PC-3 (cell line): ENCODE measurements at regions not wholly inside any gene's neighbourhood (a gene's known extent, or its start where the extent isn't known, plus 50 kb on each side); places are given as distances from the start of the nearest gene placed in this dataset.
"Not testable (repeated sequence)": the region's sequence is repeated elsewhere in the genome, so short reads cannot be mapped to it uniquely, and the experiment has no call there.

Experiments used
- ATAC-seq: fragments of 200-7000 bp; cut with Tn5 transposase; 2 replicates; pipeline ENCODE4 v1.9.1; 2020; ENCODE audit warnings: mild to moderate bottlenecking, moderate library complexity
- BruUV-seq: library from RNA; stranded (reverse); fragments of 400-500 nt; replicated peaks from 2 replicates; lab custom pipeline; 2021; lab: Mats Ljungman, UMichigan
- CTCF ChIA-PET: fragments of 300-600 bp; sonication (Branson Sonifier 250); formaldehyde crosslinking; loops from one replicate; lab custom pipeline; 2022; ENCODE audit warnings: antibody characterized with exemption; lab: Charles Lee
- POLR2A ChIA-PET: fragments of 300-600 bp; sonication (Branson Sonifier 250); formaldehyde crosslinking; loops from one replicate; lab custom pipeline; 2022; ENCODE audit warnings: antibody characterized with exemption; ENCODE audit not compliant: unreplicated experiment; lab: Charles Lee
- DNase-seq: peaks from one replicate; pipeline ENCODE4 v3.0.0-alpha.2; 2015
- H2AFZ ChIP-seq: fragments of 300-600 bp; sonication (generic); 2 replicates; pipeline ENCODE4 v1.6.0; 2016; ENCODE audit warnings: antibody characterized with exemption, low read length
- H3F3A ChIP-seq: fragments of 300-600 bp; sonication (generic); one replicate; pipeline ENCODE4 v1.6.0; 2017; ENCODE audit warnings: antibody characterized with exemption, low read length, control low read depth, mild to moderate bottlenecking; ENCODE audit not compliant: unreplicated experiment
- H3K27ac ChIP-seq: fragments of 300-600 bp; sonication (generic); 2 replicates; pipeline ENCODE4 v1.5.1; 2016; ENCODE audit warnings: mild to moderate bottlenecking, low read length
- H3K27me3 ChIP-seq: fragments of 300-600 bp; sonication (generic); 2 replicates; pipeline ENCODE4 v1.6.1; 2016; ENCODE audit warnings: low read length, mixed read lengths
- H3K36me3 ChIP-seq: fragments of 300-600 bp; sonication (generic); 2 replicates; pipeline ENCODE4 v1.6.1; 2016; ENCODE audit warnings: low read depth, mixed run types, low read length, mixed read lengths
- H3K4me1 ChIP-seq: fragments of 300-600 bp; sonication (generic); 2 replicates; pipeline ENCODE4 v1.5.1; 2016; ENCODE audit warnings: low read length; ENCODE audit not compliant: insufficient read depth
- H3K4me2 ChIP-seq: fragments of 300-600 bp; sonication (generic); 2 replicates; pipeline ENCODE4 v1.6.0; 2016; ENCODE audit warnings: low read length
- H3K4me3 ChIP-seq: fragments of 300-600 bp; sonication (generic); 2 replicates; pipeline ENCODE4 v1.5.1; 2016; ENCODE audit warnings: mild to moderate bottlenecking, low read length, mixed read lengths
- H3K79me2 ChIP-seq: fragments of 300-600 bp; sonication (generic); 2 replicates; pipeline ENCODE4 v1.6.1; 2017; ENCODE audit warnings: low read length, mixed read lengths
- H3K9ac ChIP-seq: fragments of 300-600 bp; sonication (generic); 2 replicates; pipeline ENCODE4 v1.6.0; 2016; ENCODE audit warnings: mild to moderate bottlenecking, low read length
- H3K9me2 ChIP-seq: fragments of 300-600 bp; sonication (generic); replicated peaks from 2 replicates; pipeline ENCODE4 v1.6.1; 2016; ENCODE audit warnings: mixed run types, low read length, mixed read lengths
- H3K9me3 ChIP-seq: fragments of 300-600 bp; sonication (generic); 2 replicates; pipeline ENCODE4 v1.6.1; 2016; ENCODE audit warnings: low read length, mixed read lengths
- H4K20me1 ChIP-seq: fragments of 300-600 bp; sonication (generic); 2 replicates; pipeline ENCODE4 v1.6.1; 2016; ENCODE audit warnings: low read length, mixed read lengths
- CTCF ChIP-seq: fragments of 300-600 bp; sonication (generic); conservative IDR thresholded peaks from 2 replicates; pipeline ENCODE4 v1.5.1; 2017; ENCODE audit warnings: antibody characterized with exemption, low read depth, mild to moderate bottlenecking, low read length
- EZH2 ChIP-seq: fragments of 300-600 bp; sonication (generic); IDR thresholded peaks from one replicate; pipeline ENCODE4 v1.6.1; 2017; ENCODE audit warnings: antibody characterized with exemption, mild to moderate bottlenecking, low read length; ENCODE audit not compliant: unreplicated experiment
- EZH2phosphoT487 ChIP-seq: fragments of 300-600 bp; sonication (generic); IDR thresholded peaks from 2 replicates; pipeline ENCODE4 v1.6.1; 2018; ENCODE audit warnings: mild to moderate bottlenecking, antibody characterized with exemption, low read length, borderline replicate concordance
- intact Hi-C: fragments of 100-400 bp; cut with micrococcal nuclease; formaldehyde crosslinking; loops from 2 replicates; pipeline ENCODE4 v1.9.0; 2023

GRCh38 chr2:142423603-142424002 is 292.8 kb upstream of the LRP1B start:
- peaks cover 4% of the 10 kb centered on the region; the same call in 1 of the 2 replicates for H3K27me3 ChIP-seq
- H3K9me3 ChIP-seq: no peaks in the 10 kb centered on the region
- H3K36me3 ChIP-seq: no peaks in the 10 kb centered on the region
- peaks cover 13% of the 10 kb centered on the region; the same call in 1 of the 2 replicates for H3K4me1 ChIP-seq
- TF ChIP-seq EZH2: no peak
- no peak for TF ChIP-seq CTCF
- TF ChIP-seq EZH2phosphoT487: no peak
- no peak overlapping the region for H3K4me3 ChIP-seq
- H3K79me2 ChIP-seq: no peaks in the 10 kb centered on the region
- H4K20me1 ChIP-seq: no peaks in the 10 kb centered on the region
- H3K9ac ChIP-seq: no peak overlapping the region
- intact Hi-C loops: loop anchor here (10.0 kb wide), 2 partner anchors 171 to 259 kb away; no protein-coding TSS in a partner anchor
- H3K4me2 ChIP-seq: no peak overlapping the region
- no peak overlapping the region for H3K27ac ChIP-seq
- BruUV-seq: no TSS peak
- H3F3A ChIP-seq: no peaks in the 10 kb centered on the region
- H2AFZ ChIP-seq: no peak overlapping the region
- ATAC-seq: no peak
- no peak for DNase-seq
- ChIA-PET CTCF (no interaction called here), POLR2A (no interaction called here)
- no peaks in the 10 kb centered on the region for H3K9me2 ChIP-seq

- peaks cover 13% of the 10 kb centered on the region; the same call in 1 of the 2 replicates for H3K4me1 ChIP-seq
- peaks cover 4% of the 10 kb centered on the region; the same call in 1 of the 2 replicates for H3K27me3 ChIP-seq
- DNase-seq (no peak), ATAC-seq (no peak)
- no peak for TF ChIP-seq CTCF
- no peak for TF ChIP-seq EZH2
- TF ChIP-seq EZH2phosphoT487: no peak
- no TSS peak for BruUV-seq
- no peaks in the 10 kb centered on the region for H3F3A ChIP-seq
- POLR2A ChIA-PET: no interaction called here
- intact Hi-C loops: loop anchor here (10.0 kb wide), 2 partner anchors 172 to 258 kb away; no protein-coding TSS in a partner anchor
- H3K9ac ChIP-seq: no peak overlapping the region
- no peak overlapping the region for H2AFZ ChIP-seq
- no peak overlapping the region for H3K4me3 ChIP-seq
- no peaks in the 10 kb centered on the region for H3K36me3 ChIP-seq
- H3K9me3 ChIP-seq: no peaks in the 10 kb centered on the region
- no peaks in the 10 kb centered on the region for H3K9me2 ChIP-seq
- no peaks in the 10 kb centered on the region for H4K20me1 ChIP-seq
- H3K4me2 ChIP-seq: no peak overlapping the region
- H3K79me2 ChIP-seq: no peaks in the 10 kb centered on the region
- CTCF ChIA-PET: no interaction called here
- no peak overlapping the region for H3K27ac ChIP-seq
Measured at GRCh38 chr2:142422769-142423168, 292.0 kb upstream of the LRP1B start.

- Histone ChIP-seq H3K79me2 (no peaks in the 10 kb centered on the region), H3K36me3 (no peaks in the 10 kb centered on the region), H3K9me3 (no peaks in the 10 kb centered on the region), H3K4me1 (peaks cover 13% of the 10 kb centered on the region; the same call in 1 of the 2 replicates), H3K9ac (no peak overlapping the region), H4K20me1 (no peaks in the 10 kb centered on the region), H3K27me3 (peaks cover 4% of the 10 kb centered on the region; the same call in 1 of the 2 replicates), H3K27ac (no peak overlapping the region), H3K4me3 (no peak overlapping the region), H2AFZ (no peak overlapping the region), H3F3A (no peaks in the 10 kb centered on the region), H3K4me2 (no peak overlapping the region), H3K9me2 (no peaks in the 10 kb centered on the region)
- DNase-seq (no peak), ATAC-seq (no peak)
- ChIA-PET POLR2A (no interaction called here), CTCF (no interaction called here)
- intact Hi-C loops: loop anchor here (10.0 kb wide), 2 partner anchors 173 to 257 kb away; no protein-coding TSS in a partner anchor
- BruUV-seq: no TSS peak
- no peak for TF ChIP-seq CTCF
- no peak for TF ChIP-seq EZH2phosphoT487
- no peak for TF ChIP-seq EZH2
Measured at GRCh38 chr2:142422041-142422440, 291.2 kb upstream of the LRP1B start.

- H3K27me3 ChIP-seq, H3K9ac ChIP-seq, H3K27ac ChIP-seq, H4K20me1 ChIP-seq, H3F3A ChIP-seq, H3K4me3 ChIP-seq, POLR2A ChIA-PET, H2AFZ ChIP-seq, H3K36me3 ChIP-seq, H3K4me1 ChIP-seq, CTCF ChIA-PET, H3K79me2 ChIP-seq, intact Hi-C loops, H3K9me3 ChIP-seq, BruUV-seq, DNase-seq, ATAC-seq, H3K4me2 ChIP-seq, H3K9me2 ChIP-seq: not testable (repeated sequence)
Measured at GRCh38 chr2:142418699-142419098, 287.9 kb upstream of the LRP1B start.
